ENCODE measurements at regions not wholly inside any gene's neighbourhood (a gene's known extent, or its start where the extent isn't known, plus 50 kb on each side); places are given as distances from the start of the nearest gene placed in this dataset.

DNA sequence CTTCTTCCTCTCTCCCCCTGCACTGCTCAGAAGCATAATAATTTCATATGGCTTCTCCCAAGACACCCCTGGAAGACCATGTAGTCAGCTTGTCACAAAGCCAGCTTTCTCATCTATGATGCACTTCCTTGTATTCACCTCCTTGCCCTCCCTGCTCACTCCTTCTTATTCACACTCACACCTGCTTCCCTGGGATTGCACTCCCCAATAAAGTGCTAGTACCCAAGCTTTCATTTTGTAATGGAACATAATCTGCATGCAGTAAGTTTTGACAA, 76.9 kb upstream of the FRMD4B start:
- no peak for TF ChIP-seq GATA3 (IDR thresholded peaks at IDR 0.05; ENCODE audit: low read depth, low read length)
- TF ChIP-seq GATA2 (IDR thresholded peaks at IDR 0.05; ENCODE audit: low read depth, low read length), result no peak

All from SH-SY5Y (cell line).